ENCODE measurements at regions not wholly inside any gene's neighbourhood (a gene's known extent, or its start where the extent isn't known, plus 50 kb on each side); places are given as distances from the start of the nearest gene placed in this dataset.

- H3K4me1 ChIP-seq (ENCODE audit: control insufficient read depth, insufficient read depth, low read length) = peaks cover 2% of the 10 kb centered on the region
- DNase-seq = no peak
- intact Hi-C loops (cut with micrococcal nuclease) = no loop called here
- ATAC-seq = no peak
- H3K36me3 ChIP-seq (ENCODE audit: control insufficient read depth, insufficient read depth, low read length) = no peaks in the 10 kb centered on the region
- H3K4me3 ChIP-seq (ENCODE audit: low read length) = no peak overlapping the region
- H3K27me3 ChIP-seq (ENCODE audit: control insufficient read depth, insufficient read depth, low read length) = no peaks in the 10 kb centered on the region
- H3K27ac ChIP-seq (ENCODE audit: low read length) = no peak overlapping the region
- WGBS (ENCODE audit: insufficient coverage) = over 99% methylated on average over 7 of the region's 10 CpGs
- peaks cover 11 to 19% of the 10 kb centered on the region in 2 donors for H3K4me1 Mint-ChIP-seq
- H3K27ac Mint-ChIP-seq = no peak overlapping the region
- no peak overlapping the region for H3K4me3 Mint-ChIP-seq
- no peaks in the 10 kb centered on the region for H3K9me3 Mint-ChIP-seq
- no peaks in the 10 kb centered on the region for H3K36me3 Mint-ChIP-seq
- TF ChIP-seq CTCF (IDR thresholded peaks at IDR 0.05) = no peak
- H3K27me3 Mint-ChIP-seq (ENCODE audit: low read depth in 2 of 2) = no peaks in the 10 kb centered on the region
- H3K9me3 ChIP-seq (ENCODE audit: control insufficient read depth, insufficient read depth, low read length) = no peaks in the 10 kb centered on the region
Observed at GRCh38 chr10:3986493-3987142, 201.6 kb upstream of the KLF6 start.

GRCh38 chr10:3982746-3983442 lies 197.9 kb upstream of the KLF6 start:
- intact Hi-C loops (cut with micrococcal nuclease) = loop anchor here (5.0 kb wide), 1 partner anchor 36 kb away; no protein-coding TSS in a partner anchor
- H3K4me1 ChIP-seq (ENCODE audit: control insufficient read depth, insufficient read depth, low read length) = peaks cover 24% of the 10 kb centered on the region
- H3K27ac ChIP-seq (ENCODE audit: low read length) = no peak overlapping the region
- TF ChIP-seq CTCF (IDR thresholded peaks at IDR 0.05) = no peak
- no peak for DNase-seq
- no peaks in the 10 kb centered on the region for H3K36me3 ChIP-seq (ENCODE audit: control insufficient read depth, insufficient read depth, low read length)
- Mint-ChIP-seq H3K9me3 (no peaks in the 10 kb centered on the region), H3K36me3 (no peaks in the 10 kb centered on the region), H3K4me3 (no peak overlapping the region), H3K4me1 (peaks cover 41 to 49% of the 10 kb centered on the region in 2 donors), H3K27me3 (ENCODE audit: low read depth in 2 of 2) (no peaks in the 10 kb centered on the region), H3K27ac (no peak overlapping the region)
- H3K27me3 ChIP-seq (ENCODE audit: control insufficient read depth, insufficient read depth, low read length) = no peaks in the 10 kb centered on the region
- no peak for ATAC-seq
- H3K4me3 ChIP-seq (ENCODE audit: low read length) = no peak overlapping the region
- H3K9me3 ChIP-seq (ENCODE audit: control insufficient read depth, insufficient read depth, low read length) = no peaks in the 10 kb centered on the region

- TF ChIP-seq CTCF (IDR thresholded peaks at IDR 0.05) = no peak
- no peak for DNase-seq
- no peak for ATAC-seq
- no peak overlapping the region for H3K27ac ChIP-seq (ENCODE audit: low read length)
- Mint-ChIP-seq H3K4me3 (no peak overlapping the region), H3K27ac (peak overlapping the region; percentile 73 to 74), H3K27me3 (ENCODE audit: low read depth in 2 of 2) (no peaks in the 10 kb centered on the region), H3K4me1 (peaks cover 41 to 42% of the 10 kb centered on the region in 2 donors), H3K9me3 (no peaks in the 10 kb centered on the region), H3K36me3 (no peaks in the 10 kb centered on the region)
- H3K4me3 ChIP-seq (ENCODE audit: low read length) = no peak overlapping the region
- no peaks in the 10 kb centered on the region for H3K36me3 ChIP-seq (ENCODE audit: control insufficient read depth, insufficient read depth, low read length)
- WGBS (ENCODE audit: insufficient coverage) = 89% methylated on average over 9 of the region's 10 CpGs
- no peaks in the 10 kb centered on the region for H3K27me3 ChIP-seq (ENCODE audit: control insufficient read depth, insufficient read depth, low read length)
- intact Hi-C loops (cut with micrococcal nuclease) = loop anchor here (5.0 kb wide), 1 partner anchor 34 kb away; no protein-coding TSS in a partner anchor
- peaks cover 24% of the 10 kb centered on the region for H3K4me1 ChIP-seq (ENCODE audit: control insufficient read depth, insufficient read depth, low read length)
- no peaks in the 10 kb centered on the region for H3K9me3 ChIP-seq (ENCODE audit: control insufficient read depth, insufficient read depth, low read length)
Observed at GRCh38 chr10:3981300-3981699, 196.3 kb upstream of the KLF6 start.

Data from natural killer cell (primary cell).